ENCODE measurements at regions not wholly inside any gene's neighbourhood (a gene's known extent, or its start where the extent isn't known, plus 50 kb on each side); places are given as distances from the start of the nearest gene placed in this dataset.
"Not testable (repeated sequence)": the region's sequence is repeated elsewhere in the genome, so short reads cannot be mapped to it uniquely, and the experiment has no call there.

GRCh38 chr3:145248928-145249327 is 912.1 kb downstream of the PLOD2 start:
- Mint-ChIP-seq H3K27ac (no peak overlapping the region), H3K4me1 (ENCODE audit: low read depth) (no peaks in the 10 kb centered on the region), H3K27me3 (ENCODE audit: low read depth) (no peaks in the 10 kb centered on the region), H3K9me3 (peaks cover 32% of the 10 kb centered on the region), H3K36me3 (ENCODE audit: low read depth) (no peaks in the 10 kb centered on the region), H3K4me3 (no peak overlapping the region)

GRCh38 chr3:145251311-145251710 is 909.7 kb downstream of the PLOD2 start:
- H3K4me1 Mint-ChIP-seq (ENCODE audit: low read depth) = no peaks in the 10 kb centered on the region
- H3K9me3 Mint-ChIP-seq = peaks cover 32% of the 10 kb centered on the region
- no peak overlapping the region for H3K4me3 Mint-ChIP-seq
- no peaks in the 10 kb centered on the region for H3K27me3 Mint-ChIP-seq (ENCODE audit: low read depth)
- H3K27ac Mint-ChIP-seq = no peak overlapping the region
- H3K36me3 Mint-ChIP-seq (ENCODE audit: low read depth) = no peaks in the 10 kb centered on the region

DNA sequence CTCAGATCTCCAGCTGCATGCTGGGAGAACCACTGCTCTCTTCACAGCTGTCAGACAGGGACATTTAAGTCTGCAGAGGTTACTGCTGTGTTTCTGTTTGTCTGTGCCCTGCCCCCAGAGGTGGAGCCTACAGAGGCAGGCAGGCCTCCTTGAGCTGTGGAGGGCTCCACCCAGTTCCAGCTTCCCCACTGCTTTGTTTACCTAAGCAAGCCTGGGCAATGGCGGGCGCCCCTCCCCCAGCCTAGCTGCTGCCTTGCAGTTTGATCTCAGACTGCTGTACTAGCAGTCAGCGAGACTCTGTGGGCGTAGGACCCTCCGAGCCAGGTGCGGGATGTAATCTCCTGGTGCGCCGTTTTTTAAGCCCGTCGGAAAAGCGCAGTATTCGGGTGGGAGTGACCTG is 903.0 kb downstream of the PLOD2 start:
- H3K4me1 Mint-ChIP-seq (ENCODE audit: low read depth); H3K36me3 Mint-ChIP-seq (ENCODE audit: low read depth); H3K27me3 Mint-ChIP-seq (ENCODE audit: low read depth); H3K9me3 Mint-ChIP-seq; H3K4me3 Mint-ChIP-seq; H3K27ac Mint-ChIP-seq: not testable (repeated sequence)

DNA sequence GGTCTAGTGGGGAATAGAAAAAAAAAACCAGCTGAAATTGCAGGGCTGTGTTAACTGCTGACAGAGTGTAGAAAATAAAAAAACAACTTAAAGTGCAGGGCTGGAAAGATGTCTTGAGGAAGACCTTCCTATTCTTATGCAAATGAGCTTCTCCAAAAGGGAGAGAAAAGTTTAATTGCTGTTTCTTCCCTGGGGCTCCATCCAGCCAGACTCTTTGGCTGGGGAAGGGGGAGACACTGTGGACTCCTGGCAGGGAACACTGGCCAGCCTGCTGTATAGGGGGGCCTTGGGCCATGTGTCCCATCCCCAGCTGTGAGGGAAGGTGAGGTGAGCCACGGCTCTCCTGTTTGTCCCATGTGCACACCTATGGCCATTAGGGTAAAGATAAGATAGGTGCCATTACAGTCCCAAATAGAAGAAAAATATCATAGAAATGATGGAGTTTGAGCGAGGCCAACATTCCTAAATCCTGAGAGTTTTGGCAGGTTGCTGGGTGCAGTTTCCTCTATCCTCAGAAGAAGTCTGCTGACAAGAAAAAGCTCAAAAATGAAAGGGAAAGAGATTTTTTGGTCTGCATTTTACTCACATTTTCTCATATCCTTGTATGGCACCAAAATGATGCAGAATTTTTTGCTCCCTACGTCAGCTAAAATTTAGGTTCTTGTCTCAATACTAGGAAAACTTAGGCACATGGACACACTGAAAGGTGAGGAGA is 901.7 kb downstream of the PLOD2 start:
- Mint-ChIP-seq H3K27ac (no peak overlapping the region), H3K9me3 (peaks cover 6% of the 10 kb centered on the region), H3K27me3 (ENCODE audit: low read depth) (no peaks in the 10 kb centered on the region), H3K4me3 (no peak overlapping the region), H3K36me3 (ENCODE audit: low read depth) (no peaks in the 10 kb centered on the region), H3K4me1 (ENCODE audit: low read depth) (no peaks in the 10 kb centered on the region)

DNA sequence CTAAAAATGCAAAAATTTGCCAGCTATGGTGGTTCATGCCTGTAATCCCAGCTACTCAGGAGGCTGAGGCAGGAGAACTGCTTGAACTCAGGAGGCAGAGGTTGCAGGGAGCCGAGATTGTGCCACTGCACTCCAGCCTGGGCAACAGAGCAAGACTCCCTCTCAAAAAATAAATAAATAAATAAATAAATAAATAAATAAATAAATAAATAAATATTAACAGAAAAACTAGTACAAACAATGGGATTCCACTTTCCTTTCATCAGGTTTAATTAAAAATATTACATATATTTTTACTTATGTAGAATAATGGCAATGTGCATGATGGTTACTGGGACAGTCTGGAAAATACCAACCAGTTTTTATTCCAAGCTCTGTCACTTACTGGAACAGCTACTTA is 897.5 kb downstream of the PLOD2 start:
- not testable (repeated sequence) for H3K27me3 Mint-ChIP-seq (ENCODE audit: low read depth); H3K4me3 Mint-ChIP-seq; H3K4me1 Mint-ChIP-seq (ENCODE audit: low read depth); H3K36me3 Mint-ChIP-seq (ENCODE audit: low read depth); H3K27ac Mint-ChIP-seq
- H3K9me3 Mint-ChIP-seq = peaks cover 12% of the 10 kb centered on the region

- Mint-ChIP-seq H3K9me3 (peaks cover 8% of the 10 kb centered on the region), H3K36me3 (ENCODE audit: low read depth) (no peaks in the 10 kb centered on the region), H3K27me3 (ENCODE audit: low read depth) (no peaks in the 10 kb centered on the region), H3K27ac (no peak overlapping the region), H3K4me3 (no peak overlapping the region), H3K4me1 (ENCODE audit: low read depth) (no peaks in the 10 kb centered on the region)
Observed at GRCh38 chr3:145266368-145266767, 894.6 kb downstream of the PLOD2 start.

DNA sequence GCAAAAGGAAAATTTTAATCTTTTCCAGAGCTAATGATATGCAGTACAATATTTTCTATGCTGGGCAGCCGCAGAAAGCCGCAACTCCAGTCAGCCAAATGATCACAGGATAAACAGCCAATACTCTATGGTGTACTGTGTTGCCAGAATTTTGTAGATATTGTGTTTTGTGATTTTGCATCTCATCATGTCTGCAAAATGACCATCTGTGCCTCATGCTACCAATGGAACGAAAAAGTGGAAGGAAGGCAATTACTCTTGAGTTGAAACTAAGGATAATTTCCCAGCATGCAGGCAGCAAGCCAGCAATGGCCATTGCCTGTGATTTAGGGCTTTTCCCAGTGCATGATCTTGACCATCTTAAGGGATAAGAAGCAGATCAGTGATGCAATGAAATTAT is 891.9 kb downstream of the PLOD2 start:
- peaks cover 8% of the 10 kb centered on the region for H3K9me3 Mint-ChIP-seq
- H3K4me1 Mint-ChIP-seq (ENCODE audit: low read depth) = no peaks in the 10 kb centered on the region
- no peaks in the 10 kb centered on the region for H3K36me3 Mint-ChIP-seq (ENCODE audit: low read depth)
- H3K27ac Mint-ChIP-seq = no peak overlapping the region
- H3K4me3 Mint-ChIP-seq = no peak overlapping the region
- no peaks in the 10 kb centered on the region for H3K27me3 Mint-ChIP-seq (ENCODE audit: low read depth)

- H3K4me1 Mint-ChIP-seq (ENCODE audit: low read depth) = no peaks in the 10 kb centered on the region
- no peak overlapping the region for H3K4me3 Mint-ChIP-seq
- H3K36me3 Mint-ChIP-seq (ENCODE audit: low read depth) = no peaks in the 10 kb centered on the region
- peaks cover 7% of the 10 kb centered on the region for H3K9me3 Mint-ChIP-seq
- H3K27me3 Mint-ChIP-seq (ENCODE audit: low read depth) = no peaks in the 10 kb centered on the region
- no peak overlapping the region for H3K27ac Mint-ChIP-seq
Observed at GRCh38 chr3:145272684-145273083, 888.3 kb downstream of the PLOD2 start.

- Mint-ChIP-seq H3K27me3 (ENCODE audit: low read depth) (no peaks in the 10 kb centered on the region), H3K9me3 (no peaks in the 10 kb centered on the region), H3K4me3 (no peak overlapping the region), H3K27ac (no peak overlapping the region), H3K4me1 (ENCODE audit: low read depth) (no peaks in the 10 kb centered on the region), H3K36me3 (ENCODE audit: low read depth) (no peaks in the 10 kb centered on the region)
Observed at GRCh38 chr3:145282505-145282904, 878.5 kb downstream of the PLOD2 start.

DNA sequence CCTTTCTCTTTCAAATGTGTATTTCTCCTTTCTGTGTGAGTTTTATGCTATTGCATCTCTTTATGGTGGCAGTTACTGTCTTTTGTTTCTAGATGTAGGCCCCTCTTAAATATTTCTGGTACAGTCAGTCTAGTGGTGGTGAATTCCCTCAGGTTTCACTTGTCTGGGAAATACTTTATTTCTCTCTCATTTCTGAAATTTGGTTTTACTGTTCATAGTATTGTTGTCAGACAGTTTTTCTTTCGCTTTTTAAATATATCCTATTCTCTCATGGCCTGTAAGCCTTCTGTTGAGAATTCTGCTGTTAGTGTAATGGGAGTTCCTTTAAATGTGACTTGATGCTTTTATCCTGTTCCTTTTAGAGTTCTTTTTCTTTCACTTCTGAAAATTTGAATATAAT is 874.0 kb downstream of the PLOD2 start:
- H3K27ac Mint-ChIP-seq = no peak overlapping the region
- H3K4me3 Mint-ChIP-seq = no peak overlapping the region
- no peaks in the 10 kb centered on the region for H3K36me3 Mint-ChIP-seq (ENCODE audit: low read depth)
- no peaks in the 10 kb centered on the region for H3K27me3 Mint-ChIP-seq (ENCODE audit: low read depth)
- no peaks in the 10 kb centered on the region for H3K4me1 Mint-ChIP-seq (ENCODE audit: low read depth)
- no peaks in the 10 kb centered on the region for H3K9me3 Mint-ChIP-seq

DNA sequence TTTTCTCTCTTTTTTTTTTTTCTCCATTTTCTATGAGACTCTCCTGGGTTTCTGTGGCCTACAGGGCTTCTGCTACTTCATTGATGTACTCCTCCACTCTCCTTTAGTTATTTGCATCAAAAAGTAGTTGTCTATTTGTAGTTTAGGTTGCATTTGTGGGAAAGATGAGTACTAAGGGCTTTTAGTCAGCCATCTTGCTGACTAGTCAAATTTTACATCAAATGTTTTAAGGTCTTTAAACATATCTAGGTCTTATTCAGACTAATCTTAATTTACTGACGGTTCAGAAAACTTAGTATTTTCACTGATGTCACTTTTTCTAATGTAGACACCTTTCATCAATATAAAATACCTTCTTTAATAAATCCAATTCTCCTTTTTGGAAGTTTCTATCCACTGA is 871.0 kb downstream of the PLOD2 start:
- Mint-ChIP-seq H3K36me3 (ENCODE audit: low read depth) (no peaks in the 10 kb centered on the region), H3K4me3 (no peak overlapping the region), H3K27ac (no peak overlapping the region), H3K9me3 (no peaks in the 10 kb centered on the region), H3K4me1 (ENCODE audit: low read depth) (no peaks in the 10 kb centered on the region), H3K27me3 (ENCODE audit: low read depth) (no peaks in the 10 kb centered on the region)

GRCh38 chr3:145294572-145294971 is 866.4 kb downstream of the PLOD2 start:
- no peak overlapping the region for H3K27ac Mint-ChIP-seq
- H3K9me3 Mint-ChIP-seq = no peaks in the 10 kb centered on the region
- H3K27me3 Mint-ChIP-seq (ENCODE audit: low read depth) = no peaks in the 10 kb centered on the region
- no peaks in the 10 kb centered on the region for H3K36me3 Mint-ChIP-seq (ENCODE audit: low read depth)
- no peak overlapping the region for H3K4me3 Mint-ChIP-seq
- H3K4me1 Mint-ChIP-seq (ENCODE audit: low read depth) = no peaks in the 10 kb centered on the region

GRCh38 chr3:145307272-145307671 is 853.7 kb downstream of the PLOD2 start:
- H3K4me3 Mint-ChIP-seq = no peak overlapping the region
- peaks cover 5% of the 10 kb centered on the region for H3K9me3 Mint-ChIP-seq
- no peaks in the 10 kb centered on the region for H3K27me3 Mint-ChIP-seq (ENCODE audit: low read depth)
- H3K36me3 Mint-ChIP-seq (ENCODE audit: low read depth) = no peaks in the 10 kb centered on the region
- H3K27ac Mint-ChIP-seq = no peak overlapping the region
- no peaks in the 10 kb centered on the region for H3K4me1 Mint-ChIP-seq (ENCODE audit: low read depth)

DNA sequence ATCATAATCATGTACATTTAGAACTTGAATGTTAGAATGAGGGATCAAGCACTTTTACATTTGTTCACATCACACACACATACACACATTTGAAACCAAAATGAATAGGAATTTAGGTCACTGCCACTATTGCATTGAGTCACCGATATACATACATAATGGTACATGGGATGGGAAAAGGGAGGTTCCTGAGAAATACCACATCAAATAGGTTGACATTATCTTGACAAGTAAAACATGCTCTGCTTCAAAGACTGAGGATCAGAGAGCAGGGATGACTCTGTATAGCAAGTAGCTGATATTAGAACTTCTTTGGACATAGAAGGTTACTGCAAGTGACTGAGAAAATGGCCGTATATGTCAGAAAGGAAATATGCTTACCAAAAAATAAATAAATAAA is 847.2 kb downstream of the PLOD2 start:
- H3K4me3 Mint-ChIP-seq = no peak overlapping the region
- no peaks in the 10 kb centered on the region for H3K4me1 Mint-ChIP-seq (ENCODE audit: low read depth)
- H3K27ac Mint-ChIP-seq = no peak overlapping the region
- no peaks in the 10 kb centered on the region for H3K27me3 Mint-ChIP-seq (ENCODE audit: low read depth)
- no peaks in the 10 kb centered on the region for H3K36me3 Mint-ChIP-seq (ENCODE audit: low read depth)
- peaks cover 9% of the 10 kb centered on the region for H3K9me3 Mint-ChIP-seq

DNA sequence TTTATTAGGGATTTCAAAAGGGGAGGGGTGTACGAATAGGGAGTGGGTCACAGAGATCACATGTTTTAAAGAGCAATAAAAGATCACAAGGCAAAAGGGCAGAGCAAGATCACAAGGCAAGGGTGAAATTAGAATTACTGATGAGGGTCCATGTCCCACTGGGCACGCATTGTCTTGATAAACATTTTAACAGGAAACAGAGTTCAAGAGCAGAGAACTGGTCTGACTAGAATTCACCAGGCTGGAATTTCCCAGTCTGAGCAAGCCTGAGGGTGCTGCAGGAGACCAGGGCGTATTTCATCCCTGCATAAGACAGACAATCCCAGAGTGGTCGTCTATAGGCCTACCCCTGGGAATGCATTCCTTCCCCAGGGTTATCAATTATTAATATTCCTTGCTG is 844.7 kb downstream of the PLOD2 start:
- peaks cover 14% of the 10 kb centered on the region for H3K9me3 Mint-ChIP-seq
- not testable (repeated sequence) for H3K4me3 Mint-ChIP-seq; H3K36me3 Mint-ChIP-seq (ENCODE audit: low read depth); H3K4me1 Mint-ChIP-seq (ENCODE audit: low read depth); H3K27me3 Mint-ChIP-seq (ENCODE audit: low read depth); H3K27ac Mint-ChIP-seq

DNA sequence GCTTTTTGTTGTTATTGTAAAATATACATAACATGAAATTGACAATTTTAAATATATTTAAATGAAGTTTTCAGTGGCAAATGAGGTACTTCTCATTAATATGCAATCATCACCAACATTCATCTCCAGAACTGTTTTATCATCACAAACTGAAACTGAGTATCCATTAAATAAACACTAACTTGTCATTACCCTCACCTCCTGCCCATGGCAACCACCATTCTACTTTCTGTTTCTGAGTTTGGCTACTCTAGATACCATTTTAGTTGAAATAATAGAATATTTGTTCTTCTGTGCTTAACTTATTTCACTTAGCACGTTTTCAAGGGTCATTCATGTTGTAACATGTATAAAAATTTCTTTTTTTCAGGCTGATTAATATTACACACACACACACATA is 834.3 kb downstream of the PLOD2 start:
- Mint-ChIP-seq H3K4me1 (ENCODE audit: low read depth) (no peaks in the 10 kb centered on the region), H3K4me3 (no peak overlapping the region), H3K36me3 (ENCODE audit: low read depth) (no peaks in the 10 kb centered on the region), H3K9me3 (no peaks in the 10 kb centered on the region), H3K27me3 (ENCODE audit: low read depth) (no peaks in the 10 kb centered on the region), H3K27ac (no peak overlapping the region)
